RPMI8226 (cell line): ENCODE measurements at regions not wholly inside any gene's neighbourhood (a gene's known extent, or its start where the extent isn't known, plus 50 kb on each side); places are given as distances from the start of the nearest gene placed in this dataset.
"Not testable (repeated sequence)": the region's sequence is repeated elsewhere in the genome, so short reads cannot be mapped to it uniquely, and the experiment has no call there.

ENCODE experiments used
- DNase-seq: peaks from one replicate; pipeline ENCODE4 v3.0.0-alpha.2; 2015

- DNase-seq = no peak
Measured at GRCh38 chr13:37209621-37210580, 104.4 kb upstream of the CSNK1A1L start.

GRCh38 chr13:37207691-37208451, 102.4 kb upstream of the CSNK1A1L start:
- DNase-seq = no peak

- no peak for DNase-seq
Measured at GRCh38 chr13:37202264-37202663, 96.8 kb upstream of the CSNK1A1L start.

GRCh38 chr13:37201081-37201480, 95.6 kb upstream of the CSNK1A1L start:
- no peak for DNase-seq

- DNase-seq = no peak
Measured at GRCh38 chr13:37198629-37199028, 93.2 kb upstream of the CSNK1A1L start.

GRCh38 chr13:37195621-37196020, 90.2 kb upstream of the CSNK1A1L start:
- DNase-seq = no peak

- DNase-seq = no peak
Measured at GRCh38 chr13:37194428-37194861, 89.0 kb upstream of the CSNK1A1L start.

GRCh38 chr13:37192956-37193355, 87.5 kb upstream of the CSNK1A1L start:
- no peak for DNase-seq

- DNase-seq = no peak
Measured at GRCh38 chr13:37187621-37188020, 82.2 kb upstream of the CSNK1A1L start.

- DNase-seq = no peak
Measured at GRCh38 chr13:37187105-37187504, 81.6 kb upstream of the CSNK1A1L start.

GRCh38 chr13:37181620-37182019, 76.2 kb upstream of the CSNK1A1L start:
- DNase-seq = no peak

- DNase-seq = no peak
Measured at GRCh38 chr13:37179645-37180044, 74.2 kb upstream of the CSNK1A1L start.

- no peak for DNase-seq
Measured at GRCh38 chr13:37177125-37177524, 71.7 kb upstream of the CSNK1A1L start.

- DNase-seq = no peak
Measured at GRCh38 chr13:37175996-37176395, 70.5 kb upstream of the CSNK1A1L start.

- no peak for DNase-seq
Measured at GRCh38 chr13:37173214-37173613, 67.8 kb upstream of the CSNK1A1L start.

GRCh38 chr13:37172226-37172625, 66.8 kb upstream of the CSNK1A1L start:
- DNase-seq = not testable (repeated sequence)

GRCh38 chr13:37168926-37169325, 63.5 kb upstream of the CSNK1A1L start:
- DNase-seq = no peak

GRCh38 chr13:37168151-37168550, 62.7 kb upstream of the CSNK1A1L start:
- no peak for DNase-seq

GRCh38 chr13:37164635-37165034, 59.2 kb upstream of the CSNK1A1L start:
- DNase-seq = no peak

GRCh38 chr13:37163641-37164265, 58.3 kb upstream of the CSNK1A1L start:
- DNase-seq = no peak

GRCh38 chr13:37158481-37158880, 53.0 kb upstream of the CSNK1A1L start:
- DNase-seq = no peak

- DNase-seq = not testable (repeated sequence)
Measured at GRCh38 chr13:37155613-37156097, 50.2 kb upstream of the CSNK1A1L start.
